Nephron (organoid): ENCODE measurements at regions not wholly inside any gene's neighbourhood (a gene's known extent, or its start where the extent isn't known, plus 50 kb on each side); places are given as distances from the start of the nearest gene placed in this dataset.

Experiments
- H3K27ac Mint-ChIP-seq, 3 experiments: 2 replicates each; pipeline ENCODE4 v1.8.0; 2020; ENCODE audit warnings: mixed read lengths in 3 of 3, mild to moderate bottlenecking in 2 of 3, moderate library complexity in 1 of 3
- H3K27me3 Mint-ChIP-seq: 2 replicates; pipeline ENCODE4 v1.8.0; 2021; ENCODE audit warnings: low read depth, mild to moderate bottlenecking, moderate library complexity, mixed read lengths
- H3K36me3 Mint-ChIP-seq: 2 replicates; pipeline ENCODE4 v1.8.0; 2020; ENCODE audit warnings: low read depth, mixed read lengths
- H3K4me1 Mint-ChIP-seq: 2 replicates; pipeline ENCODE4 v1.8.0; 2020; ENCODE audit warnings: mixed read lengths
- H3K4me3 Mint-ChIP-seq, 3 experiments: 2 replicates each; pipeline ENCODE4 v1.8.0; 2020; ENCODE audit warnings: mild to moderate bottlenecking in 3 of 3, mixed read lengths in 3 of 3, moderate library complexity in 2 of 3
- H3K9me3 Mint-ChIP-seq: 2 replicates; pipeline ENCODE4 v1.8.0; 2020; ENCODE audit warnings: mixed read lengths
- TF ChIP-seq, protein P1 (sequence below), 3 experiments: fragments of 200-600 bp; sonication (generic); IDR thresholded peaks; one replicate each; pipeline ENCODE4 v1.5.0; 2021; ENCODE audit warnings: antibody characterized with exemption in 3 of 3; ENCODE audit not compliant: unreplicated experiment in 3 of 3

DNA sequence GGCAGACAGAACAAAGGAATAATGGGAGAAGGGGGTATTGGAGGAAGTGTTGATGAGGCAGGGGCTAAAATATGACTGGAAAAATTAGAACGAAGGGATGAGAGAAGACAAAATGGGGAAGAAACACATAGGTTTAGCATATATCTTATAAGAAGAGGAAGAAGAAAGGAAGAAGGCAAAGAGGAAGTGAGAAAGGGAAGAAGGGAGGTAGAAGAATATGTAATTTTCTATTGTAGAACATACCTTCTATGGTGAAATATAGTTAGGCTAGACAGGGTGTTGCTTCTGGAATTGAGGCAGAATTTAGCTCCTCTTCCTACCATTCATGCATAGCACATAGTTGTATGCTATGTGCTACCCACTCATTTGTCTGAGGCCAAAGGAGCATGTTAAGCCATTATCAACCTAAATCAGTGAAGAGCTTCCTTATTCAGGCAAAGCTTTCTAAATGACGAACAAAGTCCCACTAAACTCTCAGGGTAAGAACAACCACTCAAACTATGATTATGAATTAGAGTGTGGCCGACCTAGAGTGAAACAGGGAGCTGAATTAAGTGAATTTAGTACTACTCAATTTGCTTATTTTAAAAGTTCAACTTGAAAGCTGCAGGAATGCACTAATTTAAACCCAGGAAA is 180.9 kb upstream of the GALNT5 start:
- Mint-ChIP-seq H3K4me1 (peaks cover 4% of the 10 kb centered on the region), H3K36me3 (no peaks in the 10 kb centered on the region), H3K27ac (no peak overlapping the region)

DNA sequence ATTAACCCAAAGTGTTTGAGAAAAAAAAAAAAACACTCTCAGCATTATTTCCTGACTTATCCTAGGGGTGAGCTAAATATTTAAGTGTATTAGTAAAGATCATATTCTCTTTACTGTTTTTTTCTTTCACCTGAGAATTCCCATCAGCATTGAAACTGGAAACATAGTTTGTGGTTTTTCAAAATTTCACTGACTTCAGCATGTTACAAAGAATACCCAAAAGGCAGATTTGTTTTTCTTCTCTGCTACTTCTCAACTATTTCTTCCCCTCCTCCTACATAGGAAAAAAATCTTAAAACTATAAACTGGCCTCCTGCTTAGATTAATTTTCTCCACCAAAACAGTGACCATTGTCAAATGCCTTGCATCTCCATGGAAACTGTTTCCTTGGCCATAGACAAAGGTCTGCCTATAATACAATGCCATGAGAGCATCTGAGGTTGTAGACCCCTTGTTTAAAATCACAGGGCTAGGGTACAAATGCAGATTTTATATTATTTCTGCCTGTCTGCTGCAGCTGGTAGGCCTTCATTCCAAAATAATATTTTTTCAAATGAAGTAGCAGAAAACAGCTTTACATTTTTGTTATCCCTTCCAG is 179.7 kb upstream of the GALNT5 start:
- Mint-ChIP-seq H3K27me3 (no peaks in the 10 kb centered on the region), H3K9me3 (no peaks in the 10 kb centered on the region), H3K27ac (no peak overlapping the region), H3K4me1 (peaks cover 4% of the 10 kb centered on the region), H3K36me3 (no peaks in the 10 kb centered on the region), H3K4me3 (no peak overlapping the region)
- TF ChIP-seq, protein P1, sequence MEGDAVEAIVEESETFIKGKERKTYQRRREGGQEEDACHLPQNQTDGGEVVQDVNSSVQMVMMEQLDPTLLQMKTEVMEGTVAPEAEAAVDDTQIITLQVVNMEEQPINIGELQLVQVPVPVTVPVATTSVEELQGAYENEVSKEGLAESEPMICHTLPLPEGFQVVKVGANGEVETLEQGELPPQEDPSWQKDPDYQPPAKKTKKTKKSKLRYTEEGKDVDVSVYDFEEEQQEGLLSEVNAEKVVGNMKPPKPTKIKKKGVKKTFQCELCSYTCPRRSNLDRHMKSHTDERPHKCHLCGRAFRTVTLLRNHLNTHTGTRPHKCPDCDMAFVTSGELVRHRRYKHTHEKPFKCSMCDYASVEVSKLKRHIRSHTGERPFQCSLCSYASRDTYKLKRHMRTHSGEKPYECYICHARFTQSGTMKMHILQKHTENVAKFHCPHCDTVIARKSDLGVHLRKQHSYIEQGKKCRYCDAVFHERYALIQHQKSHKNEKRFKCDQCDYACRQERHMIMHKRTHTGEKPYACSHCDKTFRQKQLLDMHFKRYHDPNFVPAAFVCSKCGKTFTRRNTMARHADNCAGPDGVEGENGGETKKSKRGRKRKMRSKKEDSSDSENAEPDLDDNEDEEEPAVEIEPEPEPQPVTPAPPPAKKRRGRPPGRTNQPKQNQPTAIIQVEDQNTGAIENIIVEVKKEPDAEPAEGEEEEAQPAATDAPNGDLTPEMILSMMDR (IDR thresholded peaks at IDR 0.05; ENCODE audit: unreplicated experiment in 3 of 3), result no peak

More for the DNA sequence above, 180.9 kb upstream of the GALNT5 start:
- TF ChIP-seq, protein P1 (IDR thresholded peaks at IDR 0.05; ENCODE audit: unreplicated experiment in 3 of 3), result no peak
- H3K27me3 Mint-ChIP-seq, result no peaks in the 10 kb centered on the region
- H3K4me3 Mint-ChIP-seq, result no peak overlapping the region
- peaks cover 5% of the 10 kb centered on the region for H3K9me3 Mint-ChIP-seq

DNA sequence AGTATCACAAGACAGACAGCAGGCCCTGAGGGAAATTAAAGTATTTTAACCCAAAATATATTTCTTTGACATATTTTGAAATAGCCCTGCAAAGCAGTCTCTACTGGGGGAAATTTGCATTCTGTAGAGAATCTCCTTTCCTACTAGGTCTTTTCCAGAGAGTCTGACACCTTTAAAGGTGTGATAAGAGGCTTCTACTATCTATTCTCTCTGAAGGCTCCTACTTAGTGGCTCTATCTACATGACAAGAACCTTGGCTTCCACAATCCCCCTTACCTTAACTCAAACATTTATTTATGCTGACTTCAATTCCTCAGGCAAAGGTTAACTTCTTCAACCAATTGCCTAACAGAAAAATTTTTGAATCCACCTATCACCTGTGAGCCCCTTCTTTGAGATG is 174.6 kb upstream of the GALNT5 start:
- Mint-ChIP-seq H3K4me1 (no peaks in the 10 kb centered on the region), H3K36me3 (no peaks in the 10 kb centered on the region), H3K27ac (no peak overlapping the region), H3K4me3 (no peak overlapping the region), H3K9me3 (no peaks in the 10 kb centered on the region), H3K27me3 (no peaks in the 10 kb centered on the region)
- TF ChIP-seq, protein P1 (IDR thresholded peaks at IDR 0.05; ENCODE audit: unreplicated experiment in 3 of 3), result no peak

DNA sequence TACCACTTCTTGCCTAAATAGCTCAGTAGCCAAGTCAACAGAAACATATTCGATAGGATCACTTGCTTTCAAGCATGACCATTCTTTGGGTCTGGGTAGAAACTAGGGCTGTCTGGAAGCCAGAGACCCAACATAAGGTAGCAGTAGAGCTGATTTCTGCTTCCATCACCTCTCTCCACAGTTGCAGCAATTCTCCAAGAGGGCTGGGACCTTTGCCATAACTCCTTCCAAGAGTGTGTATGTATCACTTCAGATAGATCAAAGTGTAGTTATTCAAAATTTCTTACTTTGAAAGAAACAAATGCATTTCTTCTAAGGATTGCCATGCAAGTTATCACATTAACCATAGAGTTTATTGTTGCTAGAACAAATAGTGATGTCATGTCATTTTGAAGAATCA is 172.0 kb upstream of the GALNT5 start:
- Mint-ChIP-seq H3K27me3 (no peaks in the 10 kb centered on the region), H3K4me3 (no peak overlapping the region), H3K36me3 (no peaks in the 10 kb centered on the region), H3K9me3 (no peaks in the 10 kb centered on the region), H3K4me1 (no peaks in the 10 kb centered on the region), H3K27ac (no peak overlapping the region)
- TF ChIP-seq, protein P1 (IDR thresholded peaks at IDR 0.05; ENCODE audit: unreplicated experiment in 3 of 3), result no peak

DNA sequence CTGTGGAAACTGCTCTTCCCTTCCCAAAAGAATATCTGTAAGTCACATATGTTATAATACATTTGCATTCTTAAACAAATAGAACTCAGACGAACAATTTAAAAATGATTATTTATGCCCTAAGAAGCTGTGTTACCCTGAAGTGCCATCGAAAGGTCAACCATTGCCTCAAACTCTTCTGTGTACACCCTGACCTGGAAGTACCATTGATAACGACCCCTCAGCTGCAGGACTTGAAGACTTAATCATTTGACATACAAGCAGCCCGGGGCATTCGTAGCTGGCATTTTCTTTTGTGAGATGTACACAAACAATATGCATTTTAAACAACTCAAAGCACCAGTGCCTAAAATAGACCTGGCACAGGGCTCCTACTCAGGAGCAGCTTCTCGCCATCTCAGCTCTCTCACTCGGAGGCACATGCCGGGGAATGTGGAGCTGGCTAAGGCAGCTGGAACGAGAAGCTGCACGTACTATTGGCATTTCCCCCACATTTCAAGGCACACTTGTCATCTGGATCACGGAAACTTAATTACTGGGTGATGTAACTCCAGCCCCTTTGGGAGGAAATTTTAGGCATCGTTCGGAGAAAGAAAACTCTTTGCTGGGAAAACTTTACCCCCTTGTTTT is 170.0 kb upstream of the GALNT5 start:
- H3K27me3 Mint-ChIP-seq, result no peaks in the 10 kb centered on the region
- TF ChIP-seq, protein P1 (IDR thresholded peaks at IDR 0.05; ENCODE audit: unreplicated experiment in 3 of 3), result no peak
- no peaks in the 10 kb centered on the region for H3K9me3 Mint-ChIP-seq
- H3K27ac Mint-ChIP-seq, result no peak overlapping the region
- no peak overlapping the region for H3K4me3 Mint-ChIP-seq
- no peaks in the 10 kb centered on the region for H3K4me1 Mint-ChIP-seq
- H3K36me3 Mint-ChIP-seq, result no peaks in the 10 kb centered on the region
